ENCODE measurements at regions not wholly inside any gene's neighbourhood (a gene's known extent, or its start where the extent isn't known, plus 50 kb on each side); places are given as distances from the start of the nearest gene placed in this dataset.

- Histone ChIP-seq H3K4me3 (no peak overlapping the region), H3K36me3 (ENCODE audit: control insufficient read depth, insufficient read depth, low read length) (no peaks in the 10 kb centered on the region), H3K9me1 (ENCODE audit: control insufficient read depth, insufficient read depth, low read length) (no peaks in the 10 kb centered on the region), H3K27ac (ENCODE audit: extremely low read depth, low read depth, low read length) (no peak overlapping the region), H3K9me3 (replicated peaks; ENCODE audit: control insufficient read depth, insufficient read depth, low read depth, low read length) (no peaks in the 10 kb centered on the region), H3K4me2 (ENCODE audit: insufficient read depth, low read length) (no peak overlapping the region), H2AFZ (ENCODE audit: low read depth, low read length) (no peak overlapping the region), H3K27me3 (ENCODE audit: control insufficient read depth in 2 of 2, insufficient read depth in 2 of 2, low read length in 2 of 2) (no peaks in the 10 kb centered on the region), H4K20me1 (replicated peaks; ENCODE audit: control insufficient read depth, insufficient read depth, low read length) (no peaks in the 10 kb centered on the region), H3K79me2 (ENCODE audit: control insufficient read depth, insufficient read depth, low read length) (no peaks in the 10 kb centered on the region), H3K4me1 (replicated peaks in 1 of 2; ENCODE audit: control insufficient read depth in 2 of 2, insufficient read depth in 2 of 2, low read length in 2 of 2) (no peaks in the 10 kb centered on the region; a peak in 2 of 5 replicates), H3K9ac (ENCODE audit: insufficient read depth in 1 of 2, low read depth in 2 of 2, low read length in 2 of 2) (no peak overlapping the region)
- BruUV-seq (replicated peaks): no TSS peak
- FAIRE-seq: peak; percentile 15
- in situ Hi-C loops (cut with MboI): no loop called here
- intact Hi-C loops (cut with micrococcal nuclease): no loop called here
- ATAC-seq: no peak
- no peak for DNase-seq (ENCODE audit: extremely low read depth in 1 of 4, low spot score in 3 of 4)
- ChIA-PET POLR2A (interaction anchor here (0.7 to 1.5 kb wide), 3 partner anchors 10 to 12 kb away, joined by 5 to 8 read pairs (median 5); no protein-coding TSS in a partner anchor), CTCF (ENCODE audit: low intra/inter-chr PET ratio) (no interaction called here)
- WGBS (ENCODE audit: insufficient coverage, low coverage, missing lambda C conversion rate): 2% methylated on average over 3 of the region's 3 CpGs
- no peak for TF ChIP-seq CBFB (CRISPR knock-in tag; IDR thresholded peaks at IDR 0.05)
- no peak for TF ChIP-seq TSHZ1 (CRISPR knock-in tag; IDR thresholded peaks at IDR 0.05)
- peak; percentile 81 for TF ChIP-seq MAFG (tag; conservative IDR thresholded peaks at IDR 0.05)
- no peak for TF ChIP-seq MAZ (CRISPR knock-in tag; conservative IDR thresholded peaks at IDR 0.05 in 1 of 2, IDR thresholded peaks at IDR 0.05 in 1 of 2)
- TF ChIP-seq ZNF316 (IDR thresholded peaks at IDR 0.05): peak; percentile 69; the same call in 1 of the 2 replicates
- TF ChIP-seq SMARCA4 (IDR thresholded peaks at IDR 0.05): no peak
- no peak for TF ChIP-seq RFX1 (IDR thresholded peaks at IDR 0.05)
- no peak for TF ChIP-seq ZNF79 (CRISPR knock-in tag; IDR thresholded peaks at IDR 0.05; ENCODE audit: low read depth)
- no peak for TF ChIP-seq ZNF75A (CRISPR knock-in tag; IDR thresholded peaks at IDR 0.05)
- TF ChIP-seq GABPA (tag; conservative IDR thresholded peaks at IDR 0.05; ENCODE audit: low read depth): no peak
- TF ChIP-seq ZBTB26 (CRISPR knock-in tag; IDR thresholded peaks at IDR 0.05): no peak
- TF ChIP-seq LCOR (CRISPR knock-in tag; IDR thresholded peaks at IDR 0.05): no peak
- TF ChIP-seq PATZ1 (CRISPR knock-in tag; IDR thresholded peaks at IDR 0.05; ENCODE audit: borderline replicate concordance): no peak
- TF ChIP-seq STAT6 (CRISPR knock-in tag; IDR thresholded peaks at IDR 0.05): no peak
Measured at GRCh38 chr3:39752019-39752637, 57.3 kb upstream of the MYRIP start.

Data from K562 (cell line).